ENCODE measurements at regions not wholly inside any gene's neighbourhood (a gene's known extent, or its start where the extent isn't known, plus 50 kb on each side); places are given as distances from the start of the nearest gene placed in this dataset.

DNA sequence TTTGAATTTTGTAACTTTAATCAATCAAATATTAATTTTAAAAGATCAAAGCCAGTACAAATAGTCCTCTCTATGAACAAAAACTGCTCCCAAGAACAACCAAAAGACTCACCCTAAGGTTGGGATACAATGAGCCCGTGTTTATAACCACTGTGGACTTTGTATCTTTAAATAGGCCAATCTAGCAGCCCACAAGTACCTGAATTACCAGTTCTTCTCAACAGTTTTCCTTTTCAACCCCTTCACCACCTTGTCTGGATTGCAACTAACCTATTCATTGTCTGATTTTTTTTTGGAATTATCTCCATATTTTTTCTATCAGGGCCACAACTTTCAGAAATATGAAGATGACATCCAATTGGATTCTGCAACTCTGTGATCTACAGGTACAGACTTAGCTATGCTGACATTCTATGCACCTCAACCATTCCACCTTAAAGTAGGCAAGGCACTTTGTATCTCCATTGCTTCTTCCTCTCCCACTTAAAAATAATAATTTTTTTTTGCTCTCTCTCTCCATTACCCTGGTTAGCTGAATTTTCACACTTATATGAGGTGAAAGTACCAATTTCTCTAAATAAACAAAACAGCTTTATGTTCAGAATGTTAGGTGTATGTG lies 81.9 kb upstream of the MAPRE2 start:
- Histone ChIP-seq H3K9me3 (no peaks in the 10 kb centered on the region), H3K36me3 (no peaks in the 10 kb centered on the region), H3K4me3 (no peak overlapping the region), H3K27me3 (no peaks in the 10 kb centered on the region), H3K27ac (no peak overlapping the region), H3K4me1 (no peaks in the 10 kb centered on the region)
- TF ChIP-seq, protein P1, sequence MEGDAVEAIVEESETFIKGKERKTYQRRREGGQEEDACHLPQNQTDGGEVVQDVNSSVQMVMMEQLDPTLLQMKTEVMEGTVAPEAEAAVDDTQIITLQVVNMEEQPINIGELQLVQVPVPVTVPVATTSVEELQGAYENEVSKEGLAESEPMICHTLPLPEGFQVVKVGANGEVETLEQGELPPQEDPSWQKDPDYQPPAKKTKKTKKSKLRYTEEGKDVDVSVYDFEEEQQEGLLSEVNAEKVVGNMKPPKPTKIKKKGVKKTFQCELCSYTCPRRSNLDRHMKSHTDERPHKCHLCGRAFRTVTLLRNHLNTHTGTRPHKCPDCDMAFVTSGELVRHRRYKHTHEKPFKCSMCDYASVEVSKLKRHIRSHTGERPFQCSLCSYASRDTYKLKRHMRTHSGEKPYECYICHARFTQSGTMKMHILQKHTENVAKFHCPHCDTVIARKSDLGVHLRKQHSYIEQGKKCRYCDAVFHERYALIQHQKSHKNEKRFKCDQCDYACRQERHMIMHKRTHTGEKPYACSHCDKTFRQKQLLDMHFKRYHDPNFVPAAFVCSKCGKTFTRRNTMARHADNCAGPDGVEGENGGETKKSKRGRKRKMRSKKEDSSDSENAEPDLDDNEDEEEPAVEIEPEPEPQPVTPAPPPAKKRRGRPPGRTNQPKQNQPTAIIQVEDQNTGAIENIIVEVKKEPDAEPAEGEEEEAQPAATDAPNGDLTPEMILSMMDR (IDR thresholded peaks at IDR 0.05) = no peak
- TF ChIP-seq EP300 (IDR thresholded peaks at IDR 0.05) (no peak), POLR2AphosphoS5 (IDR thresholded peaks at IDR 0.05) (no peak), POLR2A (IDR thresholded peaks at IDR 0.05) (no peak)
- DNase-seq (ENCODE audit: low spot score in 2 of 2) = no peak
- 77% methylated on average over 1 of the region's 1 CpG for WGBS

DNA sequence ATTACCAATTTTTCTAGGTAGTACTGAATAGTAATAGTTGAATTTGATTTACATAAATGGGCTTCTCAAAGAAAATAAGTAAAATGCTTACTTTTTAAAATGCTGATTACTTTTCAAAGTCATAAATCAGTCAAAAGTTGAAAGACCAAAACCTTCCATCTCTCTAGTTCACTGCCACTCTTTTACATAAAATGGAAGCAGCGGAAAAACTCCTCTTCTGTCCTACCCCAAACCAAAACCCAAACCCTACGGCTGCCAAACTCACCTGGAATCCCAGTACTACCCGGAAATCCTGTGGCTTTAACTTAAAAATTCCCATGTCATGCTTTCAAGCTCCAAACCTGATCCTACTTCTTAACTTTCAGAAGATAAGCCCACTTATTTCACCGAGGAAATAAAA lies 81.2 kb upstream of the MAPRE2 start:
- Histone ChIP-seq H3K9me3 (no peaks in the 10 kb centered on the region), H3K36me3 (no peaks in the 10 kb centered on the region), H3K4me1 (no peaks in the 10 kb centered on the region), H3K4me3 (no peak overlapping the region), H3K27ac (no peak overlapping the region), H3K27me3 (no peaks in the 10 kb centered on the region)
- TF ChIP-seq POLR2AphosphoS5 (IDR thresholded peaks at IDR 0.05) = no peak
- TF ChIP-seq, protein P1 (IDR thresholded peaks at IDR 0.05) = no peak
- no peak for TF ChIP-seq EP300 (IDR thresholded peaks at IDR 0.05)
- TF ChIP-seq POLR2A (IDR thresholded peaks at IDR 0.05) = no peak
- no peak for DNase-seq (ENCODE audit: low spot score in 2 of 2)
- 83% methylated on average over 4 of the region's 4 CpGs for WGBS

DNA sequence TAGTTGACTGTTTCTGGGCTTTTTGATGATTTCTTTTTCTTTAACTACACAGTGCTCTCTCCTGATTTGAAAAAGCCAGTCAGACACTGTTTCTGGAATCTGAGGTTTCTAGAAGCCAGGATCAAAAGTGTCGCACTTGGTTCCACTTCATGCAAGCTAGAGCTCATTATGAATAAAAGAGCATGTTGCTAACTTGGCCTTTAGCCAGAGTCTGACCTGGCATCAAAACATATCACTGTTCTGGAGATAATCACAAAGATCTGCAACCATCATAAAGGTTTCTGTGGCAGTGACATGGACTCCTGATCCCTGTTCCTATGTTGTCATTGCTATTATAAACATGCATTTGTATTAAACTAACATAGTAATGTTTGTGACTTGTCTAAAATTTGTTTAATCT lies 76.1 kb upstream of the MAPRE2 start:
- DNase-seq (ENCODE audit: low spot score in 2 of 2) = no peak
- Histone ChIP-seq H3K9me3 (no peaks in the 10 kb centered on the region), H3K4me1 (no peaks in the 10 kb centered on the region), H3K27ac (no peak overlapping the region), H3K4me3 (no peak overlapping the region), H3K36me3 (no peaks in the 10 kb centered on the region), H3K27me3 (no peaks in the 10 kb centered on the region)
- TF ChIP-seq POLR2AphosphoS5 (IDR thresholded peaks at IDR 0.05) (no peak), POLR2A (IDR thresholded peaks at IDR 0.05) (no peak), EP300 (IDR thresholded peaks at IDR 0.05) (no peak)
- TF ChIP-seq, protein P1 (IDR thresholded peaks at IDR 0.05) = no peak
- WGBS = 58% methylated on average over 1 of the region's 1 CpG

DNA sequence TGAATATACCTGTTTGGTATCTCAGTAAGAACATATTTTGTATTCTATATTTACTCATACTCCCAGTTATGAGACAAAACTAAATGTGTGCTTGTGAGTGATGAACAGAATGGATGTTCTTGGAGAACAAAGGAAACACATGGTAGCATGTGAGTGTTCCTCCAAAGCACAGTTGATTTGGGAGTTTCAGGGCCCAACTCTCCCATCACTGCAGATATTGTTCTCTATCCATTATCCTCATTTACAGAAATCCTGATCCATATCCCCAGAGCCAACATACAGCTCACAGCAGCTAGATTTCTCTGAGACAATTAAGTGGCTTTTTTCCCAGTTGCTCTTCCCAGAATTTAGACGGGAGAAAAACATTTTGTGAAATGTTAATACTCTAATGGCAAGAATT lies 75.6 kb upstream of the MAPRE2 start:
- no peak overlapping the region for H3K27ac ChIP-seq
- H3K9me3 ChIP-seq = no peaks in the 10 kb centered on the region
- no peak for DNase-seq (ENCODE audit: low spot score in 2 of 2)
- H3K4me3 ChIP-seq = no peak overlapping the region
- no peaks in the 10 kb centered on the region for H3K4me1 ChIP-seq
- 72% methylated on average over 1 of the region's 1 CpG for WGBS
- H3K36me3 ChIP-seq = no peaks in the 10 kb centered on the region
- no peak for TF ChIP-seq POLR2AphosphoS5 (IDR thresholded peaks at IDR 0.05)
- TF ChIP-seq, protein P1 (IDR thresholded peaks at IDR 0.05) = no peak
- TF ChIP-seq EP300 (IDR thresholded peaks at IDR 0.05) = no peak
- H3K27me3 ChIP-seq = no peaks in the 10 kb centered on the region

DNA sequence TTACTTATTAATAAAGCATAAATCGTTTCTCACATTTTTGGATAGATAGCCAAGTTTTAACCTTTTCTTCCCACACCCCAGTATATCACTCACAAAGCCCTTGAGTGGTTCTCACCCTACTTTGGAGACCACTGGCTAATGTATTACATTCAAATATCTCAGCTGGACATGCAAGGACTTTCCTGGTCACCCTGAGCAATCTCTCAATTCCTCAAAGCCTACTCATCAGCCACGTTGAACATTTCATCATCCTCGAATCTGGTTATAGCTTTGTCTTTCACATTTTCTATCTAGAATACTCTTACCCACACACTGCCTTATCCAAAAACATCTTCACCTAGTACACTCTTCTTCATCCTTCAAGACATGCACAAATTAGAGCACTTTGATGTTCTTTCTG lies 71.1 kb upstream of the MAPRE2 start:
- DNase-seq (ENCODE audit: low spot score in 2 of 2) = no peak
- Histone ChIP-seq H3K4me3 (no peak overlapping the region), H3K27ac (no peak overlapping the region), H3K36me3 (no peaks in the 10 kb centered on the region), H3K4me1 (no peaks in the 10 kb centered on the region), H3K27me3 (no peaks in the 10 kb centered on the region), H3K9me3 (no peaks in the 10 kb centered on the region)
- TF ChIP-seq EP300 (IDR thresholded peaks at IDR 0.05) (no peak), POLR2A (IDR thresholded peaks at IDR 0.05) (no peak), POLR2AphosphoS5 (IDR thresholded peaks at IDR 0.05) (no peak)
- TF ChIP-seq, protein P1 (IDR thresholded peaks at IDR 0.05) = no peak
- 75% methylated on average over 3 of the region's 3 CpGs for WGBS
